ENCODE measurements at regions not wholly inside any gene's neighbourhood (a gene's known extent, or its start where the extent isn't known, plus 50 kb on each side); places are given as distances from the start of the nearest gene placed in this dataset.

DNA sequence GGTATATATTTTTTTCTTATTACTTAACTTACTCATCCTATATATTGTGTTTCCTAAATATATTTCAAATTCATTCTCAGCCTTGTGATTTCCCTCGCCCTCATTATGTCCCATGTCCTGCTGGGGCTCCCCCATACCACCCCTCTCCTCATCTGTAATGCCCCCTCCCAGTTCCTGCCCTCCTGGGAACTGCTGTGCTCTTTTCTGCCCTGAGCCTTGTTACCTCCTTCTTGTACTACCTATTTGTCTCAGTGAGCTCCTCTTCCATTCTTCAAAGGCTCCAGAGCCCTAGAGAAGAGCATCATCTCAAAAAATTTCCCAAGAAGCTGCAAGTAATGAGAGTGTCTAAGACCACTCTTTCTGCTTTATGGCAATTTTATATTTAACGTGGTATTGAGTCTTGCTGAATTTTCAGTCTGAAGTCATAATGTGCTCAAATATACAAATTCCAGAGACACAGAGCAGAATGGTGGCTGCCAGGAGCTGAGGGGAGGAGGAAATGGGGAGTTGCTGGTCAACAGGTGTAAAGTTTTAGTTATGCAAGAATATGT, 66.5 kb upstream of the TOP3B start:
- TF ChIP-seq CTCF (IDR thresholded peaks at IDR 0.05) (no peak), POLR2AphosphoS5 (IDR thresholded peaks at IDR 0.05) (no peak), POLR2A (IDR thresholded peaks at IDR 0.05) (no peak), EP300 (IDR thresholded peaks at IDR 0.05) (no peak)

Measured in sigmoid colon (tissue), 4 donors.